D721Med (cell line): ENCODE measurements at regions not wholly inside any gene's neighbourhood (a gene's known extent, or its start where the extent isn't known, plus 50 kb on each side); places are given as distances from the start of the nearest gene placed in this dataset.

ENCODE experiments used
- DNase-seq: peaks from one replicate; pipeline ENCODE4 v3.0.0; 2011; ENCODE audit warnings: low spot score; ENCODE audit not compliant: insufficient read length
- FAIRE-seq: peaks from 2 replicates; lab custom pipeline; 2011; peaks lifted over from hg19 to GRCh38; lab: Jason Lieb, UNC
- CTCF ChIP-seq: IDR thresholded peaks from 2 replicates; pipeline ENCODE4 v1.5.1; 2012; ENCODE audit warnings: mild to moderate bottlenecking, control low read depth; ENCODE audit not compliant: insufficient read depth; ENCODE audit errors: missing control alignments

- no peak for TF ChIP-seq CTCF
- DNase-seq: no peak
- no peak for FAIRE-seq
Observed at GRCh38 chr2:207328944-207329386, 163.2 kb upstream of the KLF7 start.

- FAIRE-seq (no peak), DNase-seq (no peak)
- TF ChIP-seq CTCF: no peak
Observed at GRCh38 chr2:207330912-207331311, 165.2 kb upstream of the KLF7 start.

GRCh38 chr2:207331674-207332073 is 165.9 kb upstream of the KLF7 start:
- TF ChIP-seq CTCF: no peak
- DNase-seq (no peak), FAIRE-seq (no peak)

- TF ChIP-seq CTCF: no peak
- DNase-seq (no peak), FAIRE-seq (no peak)
Observed at GRCh38 chr2:207332480-207333212, 166.9 kb upstream of the KLF7 start.

- no peak for FAIRE-seq
Observed at GRCh38 chr2:207333599-207334300, 168.0 kb upstream of the KLF7 start.

GRCh38 chr2:207334301-207334623 is 168.5 kb upstream of the KLF7 start:
- TF ChIP-seq CTCF: no peak
- DNase-seq: no peak
- no peak for FAIRE-seq

More at GRCh38 chr2:207333599-207334300, 168.0 kb upstream of the KLF7 start:
- no peak for DNase-seq
- TF ChIP-seq CTCF: no peak
